Muscle of leg (tissue), 3 donors: ENCODE measurements at regions not wholly inside any gene's neighbourhood (a gene's known extent, or its start where the extent isn't known, plus 50 kb on each side); places are given as distances from the start of the nearest gene placed in this dataset.
"Not testable (repeated sequence)": the region's sequence is repeated elsewhere in the genome, so short reads cannot be mapped to it uniquely, and the experiment has no call there.

Experiments
- DNase-seq: peaks from one replicate; pipeline ENCODE4 v3.0.0; 2013
- H3K27ac ChIP-seq: one replicate; pipeline ENCODE4 v1.5.1; 2013; ENCODE audit warnings: mild to moderate bottlenecking, low read length, control low read depth
- H3K27me3 ChIP-seq: one replicate; pipeline ENCODE4 v1.6.1; 2013; ENCODE audit warnings: low read length; ENCODE audit not compliant: control insufficient read depth, insufficient read depth
- H3K36me3 ChIP-seq: one replicate; pipeline ENCODE4 v1.6.1; 2013; ENCODE audit warnings: low read length; ENCODE audit not compliant: control insufficient read depth, insufficient read depth
- H3K4me1 ChIP-seq: one replicate; pipeline ENCODE4 v1.6.1; 2013; ENCODE audit warnings: low read length; ENCODE audit not compliant: control insufficient read depth, insufficient read depth
- H3K4me3 ChIP-seq: one replicate; pipeline ENCODE4 v1.5.1; 2013; ENCODE audit warnings: low read length, control low read depth
- H3K9me3 ChIP-seq: replicated peaks from 2 replicates; pipeline ENCODE4 v1.6.1; 2013; ENCODE audit warnings: low read depth, low read length; ENCODE audit not compliant: control insufficient read depth
- WGBS: methylation state at CpG from one replicate; pipeline ENCODE4 v1.1.5; 2013; ENCODE audit warnings: missing lambda C conversion rate; ENCODE audit not compliant: insufficient coverage; 5-methylcytosine and 5-hydroxymethylcytosine counted together

DNA sequence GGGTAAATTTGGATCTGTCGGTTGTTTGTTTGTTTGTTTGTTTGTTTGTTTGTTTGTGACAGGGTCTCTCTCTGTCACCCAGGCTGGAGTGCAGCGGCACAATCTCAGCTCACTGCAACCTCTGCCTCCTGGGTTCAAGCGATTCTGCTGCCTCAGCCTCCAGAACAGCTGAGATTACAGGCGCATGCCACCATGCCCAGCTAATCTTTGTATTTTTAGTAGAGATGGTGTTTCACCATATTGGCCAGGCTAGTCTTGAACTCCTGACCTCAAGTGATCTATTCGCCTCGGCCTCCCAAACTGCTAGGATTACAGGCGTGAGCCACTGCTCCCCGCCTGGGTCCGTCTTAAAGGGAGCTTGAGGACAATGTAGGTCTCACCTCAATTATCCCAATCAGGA is 95.3 kb upstream of the NAA20 start:
- DNase-seq, H3K36me3 ChIP-seq, H3K27me3 ChIP-seq, H3K9me3 ChIP-seq, H3K27ac ChIP-seq, H3K4me3 ChIP-seq: not testable (repeated sequence)
- peaks cover 26% of the 10 kb centered on the region for H3K4me1 ChIP-seq
- WGBS, result 90% methylated on average over 2 of the region's 9 CpGs

- Histone ChIP-seq H3K9me3 (no peaks in the 10 kb centered on the region), H3K4me3 (no peak overlapping the region), H3K36me3 (no peaks in the 10 kb centered on the region), H3K27me3 (no peaks in the 10 kb centered on the region), H3K27ac (no peak overlapping the region), H3K4me1 (peaks cover 22% of the 10 kb centered on the region)
- WGBS, result 49% methylated on average over 3 of the region's 7 CpGs
- no peak for DNase-seq
Measured at GRCh38 chr20:19922716-19923115, 94.4 kb upstream of the NAA20 start.

- Histone ChIP-seq H3K9me3 (no peaks in the 10 kb centered on the region), H3K27me3 (no peaks in the 10 kb centered on the region), H3K4me1 (peaks cover 14% of the 10 kb centered on the region), H3K27ac (no peak overlapping the region), H3K4me3 (no peak overlapping the region), H3K36me3 (peaks cover 3% of the 10 kb centered on the region)
- WGBS, result no CpG with 5 or more reads among the region's 3 CpGs
- no peak for DNase-seq
Measured at GRCh38 chr20:19923762-19924161, 93.4 kb upstream of the NAA20 start.

- DNase-seq, result no peak
- peaks cover 10% of the 10 kb centered on the region for H3K4me1 ChIP-seq
- H3K4me3 ChIP-seq, result no peak overlapping the region
- no peak overlapping the region for H3K27ac ChIP-seq
- H3K9me3 ChIP-seq, result no peaks in the 10 kb centered on the region
- no peaks in the 10 kb centered on the region for H3K27me3 ChIP-seq
- peaks cover 4% of the 10 kb centered on the region for H3K36me3 ChIP-seq
- WGBS, result 82% methylated on average over 4 of the region's 5 CpGs
Measured at GRCh38 chr20:19924255-19924654, 92.9 kb upstream of the NAA20 start.

DNA sequence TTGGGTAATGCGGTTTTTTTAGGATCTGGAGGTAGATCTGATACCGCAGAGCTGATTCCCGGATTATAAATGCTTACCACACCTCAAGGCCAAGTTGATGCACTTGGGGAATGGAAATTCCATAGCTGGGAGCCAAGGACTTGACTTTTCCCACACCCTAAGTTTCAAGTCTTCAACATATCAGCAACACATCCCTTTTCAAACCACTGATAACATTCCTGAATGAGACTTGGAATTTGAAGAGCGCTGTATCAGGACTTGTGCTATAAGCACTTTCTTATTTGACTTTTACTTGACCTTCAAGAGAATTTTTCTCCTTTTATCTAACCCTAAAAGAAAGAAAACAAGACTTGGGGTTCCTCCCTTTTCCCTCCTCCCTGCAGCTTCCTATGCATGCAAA is 90.6 kb upstream of the NAA20 start:
- 100% methylated on average over 1 of the region's 4 CpGs for WGBS
- Histone ChIP-seq H3K4me1 (peaks cover 7% of the 10 kb centered on the region), H3K9me3 (no peaks in the 10 kb centered on the region)

DNA sequence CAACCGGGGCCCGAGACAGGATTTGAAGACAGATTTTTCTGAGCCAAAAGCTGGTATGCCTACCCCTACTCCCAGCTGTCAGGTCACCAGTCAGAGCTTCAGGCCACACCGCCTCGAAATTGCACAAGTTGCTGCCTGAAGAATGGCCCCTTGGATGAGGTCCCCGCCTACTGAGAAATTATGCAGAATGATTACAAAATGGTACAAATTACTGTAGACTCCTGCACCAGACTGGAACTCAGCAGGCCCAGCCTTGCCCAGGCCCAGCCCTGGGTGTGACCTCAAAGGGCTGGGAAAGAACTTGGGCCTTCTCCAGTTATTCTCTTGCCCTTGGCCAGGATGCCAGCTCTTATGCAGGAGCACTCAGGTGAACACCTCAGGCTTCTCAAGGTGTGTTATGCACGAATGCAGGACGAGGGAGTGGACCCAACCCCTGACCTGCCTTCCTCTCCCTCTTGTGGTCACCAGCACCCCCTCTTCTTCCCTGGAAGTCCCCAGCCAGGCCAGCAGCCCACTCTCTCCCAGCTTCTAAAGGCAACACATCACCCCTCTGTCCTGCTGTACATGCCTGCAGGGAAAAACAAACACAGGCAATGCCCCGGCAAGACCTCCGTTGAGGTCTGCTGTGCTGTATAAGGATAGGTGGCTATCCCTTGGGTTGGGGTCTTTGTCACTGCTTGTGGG is 88.7 kb upstream of the NAA20 start:
- 95% methylated on average over 6 of the region's 9 CpGs for WGBS
- H3K27ac ChIP-seq, result no peak overlapping the region
- H3K4me3 ChIP-seq, result no peak overlapping the region
- no peaks in the 10 kb centered on the region for H3K9me3 ChIP-seq
- H3K36me3 ChIP-seq, result peaks cover 4% of the 10 kb centered on the region
- peaks cover 12% of the 10 kb centered on the region for H3K4me1 ChIP-seq
- no peaks in the 10 kb centered on the region for H3K27me3 ChIP-seq
- no peak for DNase-seq

More for the DNA sequence above, 90.6 kb upstream of the NAA20 start:
- DNase-seq, result no peak
- Histone ChIP-seq H3K4me3 (no peak overlapping the region), H3K27ac (no peak overlapping the region), H3K36me3 (peaks cover 4% of the 10 kb centered on the region), H3K27me3 (no peaks in the 10 kb centered on the region)

- H3K9me3 ChIP-seq, result no peaks in the 10 kb centered on the region
- 100% methylated on average over 1 of the region's 1 CpG for WGBS
- H3K27me3 ChIP-seq, result no peaks in the 10 kb centered on the region
- no peak overlapping the region for H3K4me3 ChIP-seq
- DNase-seq, result no peak
- peaks cover 4% of the 10 kb centered on the region for H3K36me3 ChIP-seq
- peaks cover 12% of the 10 kb centered on the region for H3K4me1 ChIP-seq
- H3K27ac ChIP-seq, result no peak overlapping the region
Measured at GRCh38 chr20:19929012-19929360, 88.2 kb upstream of the NAA20 start.

DNA sequence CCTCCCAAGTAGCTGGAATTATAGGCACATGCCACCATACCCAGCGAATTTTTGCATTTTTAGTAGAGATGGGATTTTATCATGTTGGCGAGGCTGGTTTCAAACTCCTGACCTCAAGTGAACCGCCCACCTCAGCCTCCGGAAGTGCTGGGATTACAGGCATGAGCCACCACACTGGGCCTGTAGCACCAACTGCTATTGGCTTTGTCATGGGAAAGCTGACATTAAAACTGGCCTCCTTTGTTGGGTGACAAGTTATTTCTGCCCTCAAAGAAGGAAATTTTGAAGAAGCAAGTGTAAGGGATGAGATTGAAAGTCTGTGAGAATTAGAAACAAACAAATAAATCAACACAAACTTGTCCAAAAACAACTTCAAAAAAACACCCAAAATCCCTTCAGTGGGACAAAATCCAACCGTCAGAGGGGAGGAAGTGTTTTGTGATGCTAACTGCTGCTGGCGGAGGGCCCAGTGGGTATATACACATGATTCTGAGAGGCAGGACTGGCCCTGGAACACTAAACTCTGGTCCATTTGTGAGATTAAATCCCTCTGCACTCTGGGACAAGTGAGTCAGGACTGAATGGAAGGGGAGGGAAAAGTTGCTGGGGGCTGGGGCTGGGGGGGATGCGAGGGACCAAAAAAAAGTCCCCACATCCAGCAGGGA is 87.5 kb upstream of the NAA20 start:
- Histone ChIP-seq H3K4me3 (no peak overlapping the region), H3K27me3 (no peaks in the 10 kb centered on the region), H3K4me1 (peaks cover 14% of the 10 kb centered on the region), H3K27ac (no peak overlapping the region), H3K9me3 (no peaks in the 10 kb centered on the region), H3K36me3 (peaks cover 4% of the 10 kb centered on the region)
- 80% methylated on average over 4 of the region's 7 CpGs for WGBS
- no peak for DNase-seq

DNA sequence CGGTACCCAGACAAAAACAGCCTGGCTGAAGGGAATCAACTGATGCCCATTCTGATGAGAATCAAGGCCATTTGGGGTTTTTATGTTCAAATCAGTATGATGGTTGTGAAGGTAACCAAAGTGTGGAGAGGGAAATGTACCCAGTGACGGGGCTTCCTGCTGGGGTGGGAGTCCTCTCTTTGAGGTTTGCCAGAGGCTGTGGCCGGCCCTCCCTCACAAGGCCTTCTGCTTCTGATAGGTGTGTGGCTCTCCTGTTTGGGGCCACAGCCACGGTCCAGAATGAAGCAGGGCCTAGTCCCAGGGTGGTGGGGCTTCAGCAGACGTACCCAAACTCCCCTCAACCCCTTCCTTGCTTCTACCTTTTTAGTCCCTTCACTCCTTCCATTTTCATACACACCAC is 86.7 kb upstream of the NAA20 start:
- 75% methylated on average over 4 of the region's 5 CpGs for WGBS
- peaks cover 20% of the 10 kb centered on the region for H3K4me1 ChIP-seq
- no peak for DNase-seq

GRCh38 chr20:19932170-19932667 is 84.9 kb upstream of the NAA20 start:
- H3K4me3 ChIP-seq, result no peak overlapping the region
- H3K9me3 ChIP-seq, result no peaks in the 10 kb centered on the region
- peaks cover 8% of the 10 kb centered on the region for H3K36me3 ChIP-seq
- 4% methylated on average over 2 of the region's 9 CpGs for WGBS
- no peaks in the 10 kb centered on the region for H3K27me3 ChIP-seq
- H3K4me1 ChIP-seq, result peaks cover 20% of the 10 kb centered on the region
- peak overlapping the region; percentile 49 for H3K27ac ChIP-seq
- DNase-seq, result peak; percentile 90

More for the DNA sequence above, 86.7 kb upstream of the NAA20 start:
- Histone ChIP-seq H3K36me3 (peaks cover 8% of the 10 kb centered on the region), H3K9me3 (no peaks in the 10 kb centered on the region), H3K4me3 (no peak overlapping the region), H3K27me3 (no peaks in the 10 kb centered on the region), H3K27ac (no peak overlapping the region)
